Uterus (tissue), 3 donors: ENCODE measurements at regions not wholly inside any gene's neighbourhood (a gene's known extent, or its start where the extent isn't known, plus 50 kb on each side); places are given as distances from the start of the nearest gene placed in this dataset.
"Not testable (repeated sequence)": the region's sequence is repeated elsewhere in the genome, so short reads cannot be mapped to it uniquely, and the experiment has no call there.

Source experiments
- DNase-seq, 2 donors: peaks; one replicate each; pipeline ENCODE4 v3.0.0-alpha.2; 2019 to 2020
- H3K27ac ChIP-seq, 2 donors: fragments of 200-600 bp; sonication (generic); 1 replicate in 1 of 2; 2 replicates in 1 of 2; pipeline ENCODE4 v1.5.1; 2016 to 2018
- H3K27me3 ChIP-seq, 2 donors: fragments of 200-600 bp; sonication (generic); one replicate each; pipeline ENCODE4 v1.5.1; 2018 to 2019; ENCODE audit warnings: control low read depth in 1 of 2
- H3K36me3 ChIP-seq, 2 donors: fragments of 200-600 bp; sonication (generic); one replicate each; pipeline ENCODE4 v1.5.1; 2019; ENCODE audit warnings: control low read depth in 1 of 2
- H3K4me1 ChIP-seq, 2 donors: fragments of 200-600 bp; sonication (generic); one replicate each; pipeline ENCODE4 v1.5.1; 2018 to 2019; ENCODE audit warnings: control low read depth in 1 of 2
- H3K4me3 ChIP-seq, 2 donors: fragments of 200-600 bp; sonication (generic); 1 replicate in 1 of 2; 2 replicates in 1 of 2; pipeline ENCODE4 v1.5.1; 2018 to 2019; ENCODE audit warnings: mild to moderate bottlenecking in 1 of 2
- H3K9me3 ChIP-seq, 2 donors: fragments of 200-600 bp; sonication (generic); one replicate each; pipeline ENCODE4 v1.5.1; 2019; ENCODE audit warnings: control low read depth in 1 of 2
- CTCF ChIP-seq, 4 experiments: fragments of 200-600 bp in 2 of 4; fragments of 450-650 bp in 2 of 4; sonication (generic) in 2 of 4; IDR thresholded peaks; one replicate each; pipeline ENCODE4 v1.5.1; 2016 to 2019; ENCODE audit warnings: antibody characterized with exemption in 4 of 4, mild to moderate bottlenecking in 2 of 4, moderate library complexity in 1 of 4
- POLR2A ChIP-seq, 2 donors: fragments of 450-650 bp; IDR thresholded peaks; one replicate each; pipeline ENCODE4 v1.6.1; 2016; ENCODE audit warnings: antibody characterized with exemption in 2 of 2, mild to moderate bottlenecking in 1 of 2, moderate library complexity in 1 of 2
- intact Hi-C: fragments of 100-400 bp; cut with DNase I; formaldehyde crosslinking; loops from one replicate; pipeline ENCODE4 v1.15.1; 2023; ENCODE audit warnings: low total_unique reads
- donor health status: DM: yes; HTN: yes; CAD: no.

DNA sequence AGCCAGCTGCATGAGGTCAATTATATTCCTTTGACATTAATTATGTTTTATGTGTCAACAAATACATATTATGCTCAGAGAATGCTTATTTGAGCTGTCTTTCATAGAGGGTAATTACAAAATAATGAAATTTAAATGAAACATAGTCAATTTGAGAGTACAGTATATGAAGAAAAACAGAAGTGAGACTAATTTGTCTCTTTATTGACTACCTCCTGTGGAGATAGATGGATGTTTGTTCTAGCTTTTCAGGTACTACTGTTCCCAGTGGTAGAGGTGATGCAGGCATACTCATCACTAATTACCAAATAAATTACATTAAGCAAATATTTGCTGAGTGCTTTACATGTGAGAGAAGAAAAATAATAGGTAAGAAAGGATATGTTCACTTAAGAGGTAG lies 1129.6 kb downstream of the OTOL1 start:
- H3K9me3 ChIP-seq, result no peaks in the 10 kb centered on the region
- intact Hi-C loops, result no loop called here
- H3K27me3 ChIP-seq, result no peaks in the 10 kb centered on the region
- H3K27ac ChIP-seq, result no peak overlapping the region
- DNase-seq, result no peak
- H3K36me3 ChIP-seq, result no peaks in the 10 kb centered on the region
- TF ChIP-seq CTCF (IDR thresholded peaks at IDR 0.05), result no peak
- no peak for TF ChIP-seq POLR2A (IDR thresholded peaks at IDR 0.05)
- H3K4me1 ChIP-seq, result no peaks in the 10 kb centered on the region
- no peak overlapping the region for H3K4me3 ChIP-seq

DNA sequence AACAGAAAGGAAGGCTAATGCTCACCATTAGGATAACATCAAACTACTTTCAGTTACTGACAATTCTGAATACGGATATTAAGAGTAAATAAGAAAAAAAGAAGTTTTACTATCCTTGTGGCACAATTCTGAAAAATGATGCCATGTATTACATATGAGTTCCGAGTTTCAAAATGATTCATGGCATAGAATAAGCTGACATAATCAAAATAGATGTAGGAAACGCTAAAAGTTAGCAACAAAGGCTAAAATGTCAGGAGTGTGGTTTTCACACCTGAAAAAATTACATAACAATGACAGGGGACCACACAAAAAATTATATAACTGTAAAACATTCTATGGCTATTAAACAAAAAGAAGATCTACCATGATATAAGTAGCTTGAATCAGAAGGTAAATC lies 1131.9 kb downstream of the OTOL1 start:
- no peaks in the 10 kb centered on the region for H3K36me3 ChIP-seq
- intact Hi-C loops, result no loop called here
- H3K27ac ChIP-seq, result no peak overlapping the region
- H3K9me3 ChIP-seq, result no peaks in the 10 kb centered on the region
- no peak for DNase-seq
- H3K27me3 ChIP-seq, result no peaks in the 10 kb centered on the region
- H3K4me1 ChIP-seq, result no peaks in the 10 kb centered on the region
- TF ChIP-seq POLR2A (IDR thresholded peaks at IDR 0.05) (no peak), CTCF (IDR thresholded peaks at IDR 0.05) (no peak)
- no peak overlapping the region for H3K4me3 ChIP-seq

GRCh38 chr3:162629372-162629771 lies 1132.8 kb downstream of the OTOL1 start:
- Histone ChIP-seq H3K27me3 (no peaks in the 10 kb centered on the region), H3K4me1 (no peaks in the 10 kb centered on the region), H3K4me3 (no peak overlapping the region), H3K36me3 (no peaks in the 10 kb centered on the region), H3K27ac (no peak overlapping the region), H3K9me3 (no peaks in the 10 kb centered on the region)
- no peak for DNase-seq
- TF ChIP-seq CTCF (IDR thresholded peaks at IDR 0.05) (no peak), POLR2A (IDR thresholded peaks at IDR 0.05) (no peak)
- intact Hi-C loops, result no loop called here

GRCh38 chr3:162632672-162633071 lies 1136.1 kb downstream of the OTOL1 start:
- H3K27me3 ChIP-seq, result no peaks in the 10 kb centered on the region
- no peak overlapping the region for H3K27ac ChIP-seq
- no peaks in the 10 kb centered on the region for H3K4me1 ChIP-seq
- intact Hi-C loops, result no loop called here
- TF ChIP-seq POLR2A (IDR thresholded peaks at IDR 0.05), result no peak
- TF ChIP-seq CTCF (IDR thresholded peaks at IDR 0.05), result no peak
- no peaks in the 10 kb centered on the region for H3K9me3 ChIP-seq
- H3K4me3 ChIP-seq, result no peak overlapping the region
- no peak for DNase-seq
- no peaks in the 10 kb centered on the region for H3K36me3 ChIP-seq

GRCh38 chr3:162640208-162640607 lies 1143.6 kb downstream of the OTOL1 start:
- H3K27ac ChIP-seq, H3K9me3 ChIP-seq, H3K36me3 ChIP-seq, H3K4me3 ChIP-seq, H3K4me1 ChIP-seq, DNase-seq, H3K27me3 ChIP-seq, intact Hi-C loops: not testable (repeated sequence)

DNA sequence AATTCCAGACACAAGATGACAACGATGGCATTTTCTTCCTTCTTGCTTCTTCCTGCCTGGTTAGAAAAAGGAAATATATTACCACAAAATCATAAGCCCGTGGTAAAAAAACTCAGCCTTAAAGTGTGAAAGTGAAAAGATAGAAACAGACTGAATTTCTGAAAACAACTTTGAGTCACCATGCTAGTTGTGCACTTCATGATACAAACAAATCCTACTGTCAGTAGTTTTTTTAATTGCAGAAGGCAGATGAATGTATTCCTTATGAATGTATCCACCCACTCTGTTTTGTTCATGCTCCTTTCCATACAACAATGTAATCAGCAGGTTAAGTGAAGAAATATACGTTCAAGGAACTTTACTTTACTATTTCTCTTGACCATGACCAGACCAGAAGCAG lies 1144.7 kb downstream of the OTOL1 start:
- Histone ChIP-seq H3K4me1 (no peaks in the 10 kb centered on the region), H3K27me3 (no peaks in the 10 kb centered on the region), H3K9me3 (no peaks in the 10 kb centered on the region), H3K36me3 (no peaks in the 10 kb centered on the region), H3K27ac (no peak overlapping the region), H3K4me3 (no peak overlapping the region)
- no peak for DNase-seq
- no peak for TF ChIP-seq CTCF (IDR thresholded peaks at IDR 0.05)
- no peak for TF ChIP-seq POLR2A (IDR thresholded peaks at IDR 0.05)
- intact Hi-C loops, result no loop called here
